ENCODE measurements at regions not wholly inside any gene's neighbourhood (a gene's known extent, or its start where the extent isn't known, plus 50 kb on each side); places are given as distances from the start of the nearest gene placed in this dataset.
A peak's percentile ranks its signal among the peaks of the same experiment; 100 is the strongest.
"Not testable (repeated sequence)": the region's sequence is repeated elsewhere in the genome, so short reads cannot be mapped to it uniquely, and the experiment has no call there.

DNA sequence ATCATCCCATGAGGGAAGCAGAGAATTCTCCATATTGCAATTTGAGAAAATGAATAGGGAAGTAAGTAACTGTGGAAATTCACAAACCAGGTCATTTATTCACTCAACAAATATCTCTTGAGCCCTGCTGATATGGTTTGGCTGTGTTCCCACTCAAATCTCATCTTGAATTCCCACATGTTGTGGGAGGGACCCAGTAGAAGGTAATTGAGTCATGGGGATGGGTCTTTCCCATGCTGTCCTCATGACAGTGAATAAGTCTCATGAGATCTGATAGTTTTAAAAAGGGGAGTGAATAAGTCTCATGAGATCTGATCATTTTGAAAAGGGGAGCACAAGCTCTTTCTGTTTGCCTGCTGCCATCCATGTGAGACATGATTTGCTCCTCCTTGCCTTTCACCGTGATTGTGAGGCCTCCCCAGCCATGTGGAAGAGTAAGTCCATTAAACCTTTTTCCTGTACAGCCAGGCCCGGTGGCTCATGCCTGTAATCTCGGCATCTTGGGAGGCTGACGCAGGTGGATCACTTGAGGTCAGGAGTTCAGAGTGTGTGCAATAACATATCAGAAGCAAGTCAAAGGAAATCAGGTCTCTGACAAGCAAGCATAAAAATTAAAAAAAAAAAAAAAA is 193.2 kb downstream of the NDUFA10 start:
- DNase-seq, result no peak

GRCh38 chr2:239831001-239831731 is 194.0 kb downstream of the NDUFA10 start:
- peak; percentile 51 for DNase-seq

GRCh38 chr2:239830121-239831000 is 194.8 kb downstream of the NDUFA10 start:
- DNase-seq, result peak; percentile 49

DNA sequence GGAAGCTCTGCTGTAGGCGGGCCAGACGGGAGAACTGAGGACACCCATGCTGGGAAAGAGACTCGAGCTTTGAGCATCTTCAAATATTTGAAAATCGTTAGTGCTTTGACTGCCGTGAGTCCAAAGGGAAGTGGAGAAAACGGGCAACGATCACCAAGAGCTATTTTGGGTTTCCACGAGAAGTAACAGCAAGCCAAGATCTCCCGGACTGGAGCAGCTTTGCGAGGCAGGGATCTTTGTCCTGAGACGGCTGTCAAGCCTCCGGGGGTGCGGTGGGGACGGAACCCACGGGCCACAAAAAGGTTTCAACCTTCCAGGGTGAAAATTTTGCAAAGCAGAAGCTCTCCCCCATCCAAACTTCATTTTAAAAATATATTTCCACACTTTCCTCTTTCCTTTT is 195.8 kb downstream of the NDUFA10 start:
- peak; percentile 12 for DNase-seq

DNA sequence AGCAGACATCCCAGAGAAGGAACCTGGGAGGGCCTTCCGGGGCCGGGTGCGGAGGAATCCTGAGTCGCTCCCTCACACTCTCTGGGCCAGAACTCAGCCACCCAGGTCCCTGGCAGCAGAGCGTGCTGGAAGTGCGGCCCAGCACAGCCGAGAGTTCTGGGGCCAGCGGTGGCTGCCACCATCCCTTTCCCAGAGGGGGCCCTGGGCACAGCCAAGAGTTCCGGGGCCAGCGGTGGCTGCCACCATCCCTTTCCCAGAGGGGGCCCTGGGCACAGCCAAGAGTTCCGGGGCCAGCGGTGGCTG is 196.2 kb downstream of the NDUFA10 start:
- DNase-seq, result not testable (repeated sequence)

GRCh38 chr2:239828192-239828972 is 196.8 kb downstream of the NDUFA10 start:
- peak; percentile 12 for DNase-seq

- DNase-seq, result no peak
Observed at GRCh38 chr2:239827523-239827890, 197.6 kb downstream of the NDUFA10 start.

GRCh38 chr2:239826786-239827522 is 198.2 kb downstream of the NDUFA10 start:
- peak; percentile 16 for DNase-seq

- DNase-seq, result peak; percentile 1
Observed at GRCh38 chr2:239826376-239826775, 198.8 kb downstream of the NDUFA10 start.

GRCh38 chr2:239825705-239825979 is 199.5 kb downstream of the NDUFA10 start:
- DNase-seq, result no peak

DNA sequence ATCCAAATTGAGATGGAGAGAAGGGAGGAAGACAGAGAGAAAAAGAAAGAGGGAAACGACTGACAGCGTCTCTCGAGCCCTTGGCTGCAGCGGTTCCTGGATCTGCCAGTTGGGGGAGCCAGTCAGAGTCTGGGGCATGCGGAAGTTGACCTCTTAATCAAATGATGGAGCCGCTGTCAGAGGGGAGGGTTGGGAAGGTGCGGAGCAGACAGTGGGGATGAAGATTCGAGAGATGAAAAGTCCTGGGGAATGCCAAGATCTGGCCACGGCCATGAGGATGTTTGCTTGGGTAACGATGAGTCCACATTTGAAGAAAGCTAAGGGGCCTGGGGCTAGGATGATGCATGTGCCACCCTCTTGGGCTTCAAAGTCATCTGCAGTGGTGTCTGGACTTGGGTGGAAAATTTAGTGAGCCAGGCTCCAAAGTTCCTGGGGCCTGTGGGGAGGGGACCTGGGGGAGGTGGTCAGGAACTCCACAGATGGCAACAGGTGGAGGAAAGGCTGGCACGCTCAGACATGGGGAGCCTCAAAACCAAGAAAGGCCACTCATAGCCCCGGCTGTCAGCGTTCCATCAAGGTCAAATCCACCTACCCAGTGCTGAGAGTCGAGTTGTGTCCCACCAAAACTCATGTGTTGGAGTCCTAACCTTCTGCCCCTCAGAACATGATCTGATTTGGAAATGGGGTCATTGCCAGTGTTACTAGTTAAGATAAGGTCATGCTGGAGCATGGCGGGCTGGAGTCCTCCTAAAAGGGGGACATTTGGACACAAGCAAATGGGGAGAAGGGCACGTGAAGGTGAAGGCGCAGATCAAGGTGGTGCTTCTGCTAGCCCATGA is 200.1 kb downstream of the NDUFA10 start:
- peak; percentile 4 for DNase-seq

- DNase-seq, result peak; percentile 22
Observed at GRCh38 chr2:239824046-239824694, 201.0 kb downstream of the NDUFA10 start.

GRCh38 chr2:239822146-239822831 is 202.9 kb downstream of the NDUFA10 start:
- peak; percentile 9 for DNase-seq

GRCh38 chr2:239821694-239822075 is 203.5 kb downstream of the NDUFA10 start:
- peak; percentile 3 for DNase-seq

- peak; percentile 21 for DNase-seq
Observed at GRCh38 chr2:239820836-239821693, 204.1 kb downstream of the NDUFA10 start.

DNA sequence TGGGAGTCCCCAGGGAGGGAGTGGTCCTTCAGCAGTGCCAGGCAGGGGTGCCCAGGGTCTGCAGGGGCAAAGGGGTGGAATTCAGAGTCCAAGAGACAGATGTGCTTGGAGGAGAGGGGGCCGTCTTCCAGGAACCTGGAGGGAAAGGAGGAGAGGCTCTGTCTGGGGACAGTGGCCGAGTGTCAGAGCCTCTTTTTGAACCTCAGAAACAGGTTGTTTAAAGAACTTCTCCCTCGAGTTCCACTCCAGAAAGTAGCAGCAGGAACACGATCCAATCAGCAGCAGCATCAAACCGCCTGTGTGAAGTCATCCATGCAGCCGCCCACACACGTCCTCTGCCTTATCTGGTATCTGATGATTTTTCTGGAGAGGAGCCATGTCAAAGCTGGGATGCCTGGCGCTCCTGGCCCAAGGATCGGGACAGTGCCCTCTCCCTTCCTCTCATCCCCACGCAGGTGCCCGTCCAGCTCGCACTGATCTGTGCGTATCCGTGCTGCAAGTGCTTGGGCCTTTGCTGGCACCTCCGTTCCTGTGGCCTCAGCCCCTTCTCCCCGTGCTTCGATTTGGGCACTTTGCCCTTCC is 205.1 kb downstream of the NDUFA10 start:
- peak; percentile 19 for DNase-seq

GRCh38 chr2:239819091-239819973 is 205.8 kb downstream of the NDUFA10 start:
- peak; percentile 16 for DNase-seq

DNA sequence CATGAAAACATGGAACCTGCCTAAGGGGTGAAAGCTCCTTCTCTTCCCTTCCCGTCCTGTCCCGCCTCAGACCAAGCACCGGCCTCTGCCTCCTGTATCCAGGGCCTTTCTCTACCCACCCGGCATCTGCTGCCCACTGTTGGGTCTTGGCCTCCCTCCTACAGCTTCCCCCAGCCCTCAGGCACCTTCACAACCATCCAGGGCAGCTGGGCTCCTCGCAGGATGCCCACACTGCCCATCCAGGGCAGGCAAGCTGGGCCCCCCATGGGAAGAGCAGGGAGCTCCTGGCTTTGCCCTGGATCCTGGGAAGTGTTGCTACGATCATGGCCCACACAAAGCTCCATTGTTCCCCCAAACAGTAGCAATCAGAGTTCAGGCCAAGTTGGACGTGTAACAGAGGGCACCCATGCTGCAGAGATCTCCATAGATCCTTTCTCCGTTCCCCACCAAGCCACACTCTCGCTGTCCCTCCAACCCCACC is 206.6 kb downstream of the NDUFA10 start:
- DNase-seq, result peak; percentile 4
